Ishikawa (cell line): ENCODE measurements at regions not wholly inside any gene's neighbourhood (a gene's known extent, or its start where the extent isn't known, plus 50 kb on each side); places are given as distances from the start of the nearest gene placed in this dataset.

Source experiments
- CEBPB ChIP-seq: IDR thresholded peaks from 2 replicates; pipeline ENCODE4 v1.6.1; 2012
- CREB1 ChIP-seq: IDR thresholded peaks from 2 replicates; pipeline ENCODE4 v1.6.1; 2012; ENCODE audit warnings: low read depth
- EGR1 ChIP-seq: IDR thresholded peaks from 2 replicates; pipeline ENCODE4 v1.6.1; 2012
- EP300 ChIP-seq: IDR thresholded peaks from 2 replicates; pipeline ENCODE4 v1.6.1; 2012; ENCODE audit warnings: borderline replicate concordance
- FOXM1 ChIP-seq: IDR thresholded peaks from 2 replicates; pipeline ENCODE4 v1.6.1; 2012; ENCODE audit warnings: low read depth, borderline replicate concordance
- MAX ChIP-seq: IDR thresholded peaks from 2 replicates; pipeline ENCODE4 v1.6.1; 2012
- NFIC ChIP-seq: IDR thresholded peaks from 2 replicates; pipeline ENCODE4 v1.6.1; 2012
- RAD21 ChIP-seq: IDR thresholded peaks from 2 replicates; pipeline ENCODE4 v1.6.1; 2012; ENCODE audit warnings: low read depth
- REST ChIP-seq: IDR thresholded peaks from 2 replicates; pipeline ENCODE4 v1.6.1; 2012; ENCODE audit warnings: low read depth, mild to moderate bottlenecking
- TAF1 ChIP-seq: IDR thresholded peaks from 2 replicates; pipeline ENCODE4 v1.6.1; 2012; ENCODE audit warnings: low read depth, mild to moderate bottlenecking
- TCF12 ChIP-seq: IDR thresholded peaks from 2 replicates; pipeline ENCODE4 v1.6.1; 2012; ENCODE audit warnings: low read depth
- TEAD4 ChIP-seq: IDR thresholded peaks from 2 replicates; pipeline ENCODE4 v1.6.1; 2012
- USF1 ChIP-seq: IDR thresholded peaks from 2 replicates; pipeline ENCODE4 v1.6.1; 2012
- YY1 ChIP-seq: IDR thresholded peaks from 2 replicates; pipeline ENCODE4 v1.6.1; 2012; ENCODE audit warnings: low read depth
- ZBTB7A ChIP-seq: IDR thresholded peaks from 2 replicates; pipeline ENCODE4 v1.6.1; 2012; ENCODE audit warnings: low read depth

- TF ChIP-seq CREB1, result no peak
- no peak for TF ChIP-seq TCF12
- TF ChIP-seq USF1, result no peak
- no peak for TF ChIP-seq ZBTB7A
- no peak for TF ChIP-seq YY1
- TF ChIP-seq EGR1, result no peak
- TF ChIP-seq TEAD4, result no peak
- TF ChIP-seq CEBPB, result no peak
- TF ChIP-seq MAX, result no peak
- no peak for TF ChIP-seq NFIC
- no peak for TF ChIP-seq EP300
- no peak for TF ChIP-seq FOXM1
- no peak for TF ChIP-seq RAD21
Measured at GRCh38 chr2:145315053-145315452, 795.1 kb upstream of the ZEB2 start.

GRCh38 chr2:145314119-145314633 lies 794.3 kb upstream of the ZEB2 start:
- TF ChIP-seq TAF1, result no peak
- no peak for TF ChIP-seq YY1
- TF ChIP-seq ZBTB7A, result no peak
- TF ChIP-seq TCF12, result no peak
- TF ChIP-seq FOXM1, result no peak
- TF ChIP-seq MAX, result no peak
- TF ChIP-seq TEAD4, result no peak
- TF ChIP-seq CEBPB, result no peak
- no peak for TF ChIP-seq RAD21
- no peak for TF ChIP-seq EGR1
- no peak for TF ChIP-seq USF1
- TF ChIP-seq CREB1, result no peak
- TF ChIP-seq REST, result no peak
- no peak for TF ChIP-seq NFIC
- TF ChIP-seq EP300, result no peak

- no peak for TF ChIP-seq YY1
- no peak for TF ChIP-seq CREB1
- TF ChIP-seq ZBTB7A, result no peak
- no peak for TF ChIP-seq EGR1
- TF ChIP-seq NFIC, result no peak
- TF ChIP-seq EP300, result no peak
- no peak for TF ChIP-seq USF1
- no peak for TF ChIP-seq FOXM1
- TF ChIP-seq TAF1, result no peak
- no peak for TF ChIP-seq MAX
- TF ChIP-seq RAD21, result no peak
- TF ChIP-seq CEBPB, result no peak
- no peak for TF ChIP-seq TCF12
Measured at GRCh38 chr2:145305889-145306288, 786.0 kb upstream of the ZEB2 start.

- TF ChIP-seq ZBTB7A (no peak), CREB1 (no peak), NFIC (no peak), TEAD4 (no peak), RAD21 (no peak), USF1 (no peak), MAX (no peak), TCF12 (no peak)
Measured at GRCh38 chr2:145304501-145304900, 784.6 kb upstream of the ZEB2 start.

- TF ChIP-seq YY1 (no peak), FOXM1 (no peak), NFIC (no peak), TEAD4 (no peak), EGR1 (no peak), EP300 (no peak), CREB1 (no peak), REST (no peak)
Measured at GRCh38 chr2:145303536-145303935, 783.6 kb upstream of the ZEB2 start.
